Neural cell (in vitro differentiated cells): ENCODE measurements at regions not wholly inside any gene's neighbourhood (a gene's known extent, or its start where the extent isn't known, plus 50 kb on each side); places are given as distances from the start of the nearest gene placed in this dataset.

Experiments
- EP300 ChIP-seq: fragments of 450-650 bp; conservative IDR thresholded peaks from 2 replicates; pipeline ENCODE4 v1.6.1; 2014; ENCODE audit warnings: antibody characterized with exemption, mild to moderate bottlenecking, moderate library complexity; ENCODE audit not compliant: poor library complexity, severe bottlenecking
- EZH2 ChIP-seq: fragments of 200-600, 300-800 bp; shearing (Covaris generic), sonication (generic); IDR thresholded peaks from 2 replicates; pipeline ENCODE4 v1.6.1; 2014; ENCODE audit warnings: antibody characterized with exemption, low read length, borderline replicate concordance, mild to moderate bottlenecking; ENCODE audit not compliant: insufficient read depth, poor library complexity, severe bottlenecking
- MXI1 ChIP-seq: fragments of 450-650 bp; conservative IDR thresholded peaks from 2 replicates; pipeline ENCODE4 v1.6.1; 2014; ENCODE audit warnings: antibody characterized with exemption, mild to moderate bottlenecking; ENCODE audit not compliant: poor library complexity, severe bottlenecking
- POLR2AphosphoS5 ChIP-seq: IDR thresholded peaks from 2 replicates; pipeline ENCODE4 v1.6.1; 2012
- RAD21 ChIP-seq: fragments of 450-650 bp; conservative IDR thresholded peaks from 2 replicates; pipeline ENCODE4 v1.6.1; 2014; ENCODE audit warnings: antibody characterized with exemption, mild to moderate bottlenecking, moderate library complexity
- REST ChIP-seq: IDR thresholded peaks from 2 replicates; pipeline ENCODE4 v1.6.1; 2012; ENCODE audit warnings: borderline replicate concordance
- SMC3 ChIP-seq: fragments of 450-650 bp; conservative IDR thresholded peaks from 2 replicates; pipeline ENCODE4 v1.6.1; 2014; ENCODE audit warnings: antibody characterized with exemption, mild to moderate bottlenecking, moderate library complexity; ENCODE audit not compliant: poor library complexity
- TAF1 ChIP-seq: IDR thresholded peaks from 2 replicates; pipeline ENCODE4 v1.6.1; 2012; ENCODE audit warnings: low read depth
- TF ChIP-seq, protein P1 (sequence below): fragments of 450-650 bp; IDR thresholded peaks from 2 replicates; pipeline ENCODE4 v1.5.1; 2014; ENCODE audit warnings: antibody characterized with exemption, mild to moderate bottlenecking, moderate library complexity; ENCODE audit not compliant: poor library complexity, severe bottlenecking

- no peak for TF ChIP-seq SMC3
- TF ChIP-seq, protein P1, sequence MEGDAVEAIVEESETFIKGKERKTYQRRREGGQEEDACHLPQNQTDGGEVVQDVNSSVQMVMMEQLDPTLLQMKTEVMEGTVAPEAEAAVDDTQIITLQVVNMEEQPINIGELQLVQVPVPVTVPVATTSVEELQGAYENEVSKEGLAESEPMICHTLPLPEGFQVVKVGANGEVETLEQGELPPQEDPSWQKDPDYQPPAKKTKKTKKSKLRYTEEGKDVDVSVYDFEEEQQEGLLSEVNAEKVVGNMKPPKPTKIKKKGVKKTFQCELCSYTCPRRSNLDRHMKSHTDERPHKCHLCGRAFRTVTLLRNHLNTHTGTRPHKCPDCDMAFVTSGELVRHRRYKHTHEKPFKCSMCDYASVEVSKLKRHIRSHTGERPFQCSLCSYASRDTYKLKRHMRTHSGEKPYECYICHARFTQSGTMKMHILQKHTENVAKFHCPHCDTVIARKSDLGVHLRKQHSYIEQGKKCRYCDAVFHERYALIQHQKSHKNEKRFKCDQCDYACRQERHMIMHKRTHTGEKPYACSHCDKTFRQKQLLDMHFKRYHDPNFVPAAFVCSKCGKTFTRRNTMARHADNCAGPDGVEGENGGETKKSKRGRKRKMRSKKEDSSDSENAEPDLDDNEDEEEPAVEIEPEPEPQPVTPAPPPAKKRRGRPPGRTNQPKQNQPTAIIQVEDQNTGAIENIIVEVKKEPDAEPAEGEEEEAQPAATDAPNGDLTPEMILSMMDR: no peak
- TF ChIP-seq TAF1: no peak
- no peak for TF ChIP-seq EP300
- TF ChIP-seq POLR2AphosphoS5: no peak
- no peak for TF ChIP-seq EZH2
- TF ChIP-seq RAD21: no peak
- no peak for TF ChIP-seq REST
- TF ChIP-seq MXI1: no peak
Observed at GRCh38 chr13:50732712-50733111, 110.8 kb downstream of the DLEU7 start.
